Stimulated activated CD4-positive, alpha-beta T cell treated with anti-CD3 and anti-CD28 coated beads, Interleukin-1b, Interleukin-23, amount 100 ng/mL, for 1 hour (primary cell): ENCODE measurements at regions not wholly inside any gene's neighbourhood (a gene's known extent, or its start where the extent isn't known, plus 50 kb on each side); places are given as distances from the start of the nearest gene placed in this dataset.

ENCODE experiments used
- DNase-seq, 2 donors: peaks; one replicate each; pipeline ENCODE4 v3.0.0-alpha.2; 2020; ENCODE audit warnings: low read depth in 2 of 2

DNA sequence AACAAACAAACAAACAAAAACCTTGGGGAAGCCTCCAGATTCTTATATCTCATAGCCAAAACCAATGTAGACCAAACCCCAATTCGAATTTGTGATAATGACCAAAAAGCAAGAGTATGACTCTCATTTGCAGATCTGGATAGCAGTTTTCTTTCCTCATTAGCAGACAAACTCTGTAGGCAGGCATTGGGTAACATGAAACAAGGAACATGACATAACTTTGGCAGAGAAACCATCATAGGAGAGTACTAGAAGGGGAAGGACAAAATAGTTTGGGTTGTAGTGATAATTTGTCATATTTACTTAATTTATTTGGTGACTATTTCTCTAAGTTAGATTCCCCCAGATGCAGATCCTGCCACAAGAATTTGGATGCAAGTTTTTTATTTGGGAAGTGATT is 187.8 kb downstream of the MID1IP1 start:
- no peak for DNase-seq

DNA sequence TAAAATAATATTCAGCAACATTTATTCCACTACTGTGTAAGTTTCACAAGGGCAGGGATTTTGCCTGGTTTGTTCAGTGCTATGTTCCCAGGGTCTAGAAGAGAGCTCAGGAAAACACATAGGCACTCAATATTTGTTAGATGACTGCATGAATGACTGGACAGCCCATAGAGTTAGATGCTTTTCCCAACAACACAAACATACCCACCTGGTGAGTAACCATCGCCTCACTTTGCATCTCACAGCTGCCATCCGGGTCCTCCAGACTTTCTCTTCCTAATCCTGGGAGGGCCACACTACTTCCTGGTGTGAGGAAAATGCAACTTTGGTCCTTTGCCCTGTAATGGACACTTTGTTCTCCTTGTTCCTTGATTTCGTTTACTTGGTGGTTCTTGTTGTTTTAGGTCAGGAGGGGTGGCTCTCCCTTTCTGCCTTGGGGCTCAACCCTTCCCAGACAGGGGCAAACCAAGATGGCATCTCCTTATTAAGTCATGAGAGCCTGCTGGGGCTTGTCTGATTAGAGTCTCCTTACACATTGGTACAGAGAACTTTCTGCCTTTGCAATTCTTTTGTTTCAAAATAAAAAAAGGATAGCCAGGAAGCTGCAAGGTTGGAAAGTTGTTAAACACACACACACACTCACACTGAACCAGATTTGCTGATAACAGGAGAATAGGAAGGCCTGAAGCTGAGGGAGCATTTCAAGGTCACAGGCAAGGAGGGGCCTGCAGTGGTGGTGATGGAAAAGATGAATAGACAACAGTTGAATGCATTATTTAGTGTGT is 190.6 kb downstream of the MID1IP1 start:
- DNase-seq: no peak

DNA sequence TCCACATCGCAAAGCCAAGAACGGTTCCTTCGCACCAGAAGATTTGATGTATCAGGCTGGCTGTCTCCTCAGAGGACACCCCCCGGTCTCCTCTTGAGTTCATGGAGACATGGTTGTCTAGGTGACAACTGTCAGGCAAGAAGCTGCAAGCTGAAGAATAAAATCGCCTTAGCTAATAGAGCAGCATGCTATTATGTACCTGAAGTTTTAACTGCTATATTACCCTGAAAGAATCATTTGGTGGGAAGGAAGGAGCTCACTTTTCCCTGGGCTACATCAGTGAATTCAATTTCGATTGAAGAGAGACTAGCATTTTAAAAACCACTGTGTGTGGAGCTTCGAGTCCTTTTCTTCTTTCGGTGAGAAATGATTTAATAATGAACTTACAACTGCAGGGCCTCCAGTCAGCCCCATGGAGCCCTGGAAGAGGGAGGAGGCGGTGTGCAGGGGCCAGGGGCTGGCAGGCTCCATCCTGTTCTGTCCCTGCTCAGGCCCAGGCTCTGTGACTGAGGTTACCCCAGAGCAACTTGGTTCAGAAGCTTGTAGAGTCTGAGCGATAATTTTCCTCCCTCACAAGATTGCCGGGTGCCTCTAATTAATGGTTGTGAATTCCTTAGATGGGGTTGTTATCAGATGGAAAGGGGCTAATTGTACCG is 191.3 kb downstream of the MID1IP1 start:
- DNase-seq: no peak

GRCh38 chrX:38993500-38993899 is 192.2 kb downstream of the MID1IP1 start:
- DNase-seq: no peak

DNA sequence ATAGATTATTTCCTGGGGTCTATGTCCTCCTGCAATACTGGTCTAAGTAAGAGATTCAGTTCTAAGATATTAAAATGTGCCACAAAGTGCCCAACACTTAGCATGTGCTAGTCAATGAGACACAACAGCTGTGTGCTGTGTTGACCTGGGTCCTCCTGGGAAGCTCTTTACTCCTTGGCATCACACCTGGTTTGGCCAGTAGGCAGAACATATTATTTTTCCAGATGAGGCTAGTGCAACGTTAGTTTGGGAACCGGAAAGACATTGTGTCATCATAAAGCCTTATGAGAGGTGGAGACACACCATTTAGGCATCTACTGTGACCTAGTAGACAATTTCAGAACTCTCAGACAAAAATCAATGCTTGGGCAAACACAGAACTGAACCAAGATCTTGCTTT is 197.8 kb downstream of the MID1IP1 start:
- DNase-seq: no peak

DNA sequence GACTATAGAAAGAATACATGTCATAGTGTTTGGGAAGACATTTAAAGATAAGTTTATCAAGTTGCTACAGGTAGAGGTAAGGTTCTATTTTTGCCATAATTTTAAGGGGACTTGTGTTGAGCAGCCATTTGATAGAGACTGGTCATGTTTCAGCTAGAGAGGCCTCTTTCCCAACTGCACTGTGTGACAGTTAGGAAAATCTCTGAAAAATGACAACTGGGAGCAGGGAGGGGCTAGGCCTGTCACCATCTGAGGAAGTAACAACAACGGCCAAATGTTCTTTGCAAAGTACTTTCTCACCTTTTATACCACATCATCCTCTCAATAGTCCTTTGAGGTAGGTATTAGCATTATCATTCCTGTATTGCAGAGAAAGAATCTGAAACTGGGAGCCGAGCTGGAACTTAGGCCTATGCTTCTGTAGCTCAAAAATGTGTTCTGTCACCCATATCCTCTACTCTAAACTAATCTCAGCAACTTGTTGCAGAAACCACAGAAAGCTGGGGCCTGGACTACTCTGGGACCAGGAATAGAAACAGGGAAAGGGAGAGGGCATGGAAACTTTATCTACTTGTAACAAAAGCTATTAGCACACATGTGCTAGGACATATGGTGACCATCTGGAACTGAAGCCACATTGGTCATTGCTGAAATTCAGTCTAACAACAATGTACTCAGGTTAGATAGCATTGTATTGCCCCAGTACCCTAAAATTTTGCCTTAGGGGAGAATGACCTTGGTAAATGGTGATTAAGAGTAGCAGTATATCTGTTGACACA is 198.9 kb downstream of the MID1IP1 start:
- DNase-seq: no peak

DNA sequence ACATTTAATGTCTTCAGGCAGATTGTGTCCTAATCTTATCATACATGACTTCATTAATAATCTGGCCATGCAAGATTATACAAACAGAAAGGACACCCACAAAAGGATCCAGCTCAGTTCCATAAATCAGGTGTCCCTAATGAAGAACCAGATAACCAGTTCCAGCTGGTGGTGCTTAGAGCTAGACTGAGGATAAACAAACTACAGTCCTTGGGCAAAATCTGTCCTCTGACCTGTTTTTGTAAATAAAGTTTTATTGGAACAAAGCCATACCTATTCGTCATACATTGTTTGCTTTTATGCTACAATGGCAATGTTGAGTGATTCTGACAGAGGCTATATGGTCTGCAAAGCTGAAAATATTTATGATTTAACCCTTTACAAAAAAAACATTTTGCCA is 199.5 kb downstream of the MID1IP1 start:
- no peak for DNase-seq

DNA sequence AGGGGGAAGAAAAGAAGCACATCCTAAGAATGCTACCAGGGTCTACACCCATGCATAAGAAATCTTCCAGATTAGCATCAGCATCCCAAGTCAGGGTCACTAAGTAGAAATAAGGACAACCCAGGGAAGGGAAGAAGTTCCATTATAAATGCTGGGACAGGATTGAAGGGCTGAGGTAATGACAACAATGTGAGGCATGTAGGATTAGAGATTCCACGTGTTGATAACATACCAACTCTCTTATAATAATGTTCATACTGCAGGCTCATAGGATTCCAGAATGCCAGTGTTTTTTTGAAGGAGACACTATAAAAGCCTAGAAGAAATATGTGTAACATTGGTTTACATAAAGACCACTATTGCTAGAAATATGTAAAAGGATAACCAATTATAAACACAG is 201.2 kb downstream of the MID1IP1 start:
- no peak for DNase-seq

DNA sequence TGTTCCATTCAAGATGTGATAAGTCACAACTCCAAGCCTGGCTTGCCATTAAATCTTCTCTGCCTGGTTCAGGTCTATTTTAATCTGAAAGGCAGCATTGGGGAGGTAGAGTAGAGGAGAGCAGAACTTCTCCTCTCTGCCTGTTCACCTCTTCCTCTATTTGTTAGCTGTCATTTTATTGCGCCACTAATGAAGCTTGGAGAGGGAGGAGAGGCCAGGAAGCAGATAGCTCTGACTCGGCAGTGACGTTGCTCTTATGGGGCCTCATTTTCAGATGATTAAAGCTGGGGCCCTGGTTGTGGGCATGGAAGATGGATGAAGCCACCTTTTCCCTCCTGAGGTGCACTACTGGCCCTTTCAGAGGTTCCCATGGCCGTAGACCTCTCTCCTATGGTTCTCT is 207.3 kb downstream of the MID1IP1 start:
- no peak for DNase-seq

GRCh38 chrX:39011454-39012221 is 210.4 kb downstream of the MID1IP1 start:
- DNase-seq: no peak

- no peak for DNase-seq
Observed at GRCh38 chrX:39012621-39013111, 211.4 kb downstream of the MID1IP1 start.

GRCh38 chrX:39016556-39016955 is 215.3 kb downstream of the MID1IP1 start:
- DNase-seq: no peak

DNA sequence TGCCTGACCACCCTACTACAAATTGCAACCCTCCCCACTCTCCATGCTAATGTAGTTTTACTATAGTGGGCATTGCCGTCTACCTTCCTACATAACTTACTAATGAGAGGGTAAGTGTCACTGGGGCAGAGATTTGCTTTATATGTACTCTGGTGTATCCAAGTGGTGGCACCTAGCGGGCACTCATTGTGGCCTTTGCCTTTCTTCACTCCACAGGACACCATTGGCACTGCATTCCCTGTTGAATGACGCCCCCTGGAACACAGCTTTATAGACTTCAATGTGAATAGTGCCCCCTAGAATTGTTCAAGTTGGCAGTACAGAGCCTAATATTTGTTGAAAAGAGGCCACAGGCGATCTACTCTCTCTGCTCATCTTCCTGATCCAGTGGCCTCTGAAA is 215.8 kb downstream of the MID1IP1 start:
- DNase-seq: no peak

DNA sequence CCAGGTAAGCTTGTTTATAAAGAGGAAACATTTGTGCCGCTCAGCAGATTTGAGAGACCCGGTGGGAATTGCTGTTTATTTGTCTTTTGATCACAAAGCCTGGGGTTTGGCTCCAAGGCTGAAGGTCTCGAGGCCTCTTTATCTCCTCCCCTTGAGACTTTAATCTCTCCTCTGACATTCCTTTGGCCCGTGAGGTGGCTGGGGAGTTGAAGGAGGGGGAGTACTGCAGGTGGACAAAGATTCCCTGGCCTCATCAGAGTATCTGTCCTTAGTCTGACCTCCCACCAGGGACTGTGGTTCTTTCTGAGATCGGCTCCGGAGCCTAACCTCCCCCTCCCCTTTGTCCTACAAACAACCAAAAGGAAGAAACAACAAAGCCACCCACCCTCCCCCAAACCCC is 216.5 kb downstream of the MID1IP1 start:
- DNase-seq: no peak

DNA sequence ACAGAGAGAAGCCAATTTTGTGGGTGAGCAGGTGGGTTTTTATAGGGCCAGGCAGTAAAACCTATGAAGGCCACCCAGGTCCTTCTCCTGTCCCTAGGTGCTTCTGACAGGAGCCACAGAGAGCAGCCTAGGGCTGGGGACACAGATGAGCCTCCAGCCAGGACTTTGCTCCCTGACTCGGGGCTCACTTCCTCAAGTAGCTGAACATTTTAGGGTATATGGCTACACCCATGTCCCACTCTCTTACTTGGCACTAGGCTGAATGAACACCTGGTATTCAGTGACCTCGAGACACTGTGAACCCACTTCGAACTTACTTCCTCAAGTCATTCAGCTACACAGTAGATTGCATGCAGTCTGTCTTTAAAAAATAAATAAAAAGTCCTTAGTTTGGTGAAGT is 217.3 kb downstream of the MID1IP1 start:
- no peak for DNase-seq

DNA sequence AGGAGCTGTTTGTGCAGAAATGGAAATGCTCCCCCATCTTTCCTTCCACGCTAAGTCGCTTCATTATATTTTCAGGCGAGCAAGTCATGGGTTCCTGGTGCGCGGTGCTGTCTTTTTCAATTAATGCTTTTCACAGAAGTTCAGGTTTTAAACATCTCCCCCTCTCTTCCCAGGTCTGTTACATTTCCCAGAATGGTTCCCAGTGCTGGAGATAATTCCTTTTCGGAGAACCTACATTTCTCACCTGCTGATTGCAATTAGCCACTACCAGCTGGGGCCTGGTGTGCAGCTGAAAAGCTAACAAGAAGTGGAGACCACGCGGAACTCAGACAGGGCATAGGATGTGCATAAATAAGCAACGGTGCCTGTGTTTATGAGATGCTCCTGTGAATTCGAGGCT is 217.8 kb downstream of the MID1IP1 start:
- no peak for DNase-seq

GRCh38 chrX:39020051-39020669 is 218.9 kb downstream of the MID1IP1 start:
- DNase-seq: no peak

- no peak for DNase-seq
Observed at GRCh38 chrX:39022106-39022505, 220.8 kb downstream of the MID1IP1 start.

GRCh38 chrX:39029221-39029620 is 228.0 kb downstream of the MID1IP1 start:
- DNase-seq: no peak

DNA sequence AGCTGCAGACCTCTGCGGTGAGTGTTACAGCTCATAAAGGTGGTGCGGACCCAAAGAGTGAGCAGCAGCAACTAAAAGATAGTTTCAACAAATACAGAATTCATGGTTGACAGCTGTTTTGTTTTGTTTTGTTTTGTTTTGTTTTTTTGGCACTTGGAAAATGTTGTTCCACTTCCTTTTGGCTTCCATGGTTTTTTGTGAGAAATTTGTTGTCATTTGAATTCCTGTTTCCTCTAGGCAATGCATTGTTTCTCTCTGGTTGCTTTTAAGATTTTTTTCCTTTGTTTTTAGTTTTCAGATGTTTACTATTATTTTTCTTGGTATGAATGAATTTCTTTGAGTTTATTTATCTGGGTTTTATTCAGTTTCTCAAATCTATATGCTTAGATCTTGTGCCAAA is 229.4 kb downstream of the MID1IP1 start:
- DNase-seq: no peak

GRCh38 chrX:39039890-39040289 is 238.6 kb downstream of the MID1IP1 start:
- DNase-seq: no peak
